ENCODE measurements at regions not wholly inside any gene's neighbourhood (a gene's known extent, or its start where the extent isn't known, plus 50 kb on each side); places are given as distances from the start of the nearest gene placed in this dataset.

- H3K27ac ChIP-seq = no peak overlapping the region
- no peaks in the 10 kb centered on the region for H3K79me2 ChIP-seq (ENCODE audit: insufficient read depth, low read depth)
- H4K20me1 ChIP-seq (ENCODE audit: insufficient read depth) = no peaks in the 10 kb centered on the region
- no peaks in the 10 kb centered on the region for H3K4me1 ChIP-seq (ENCODE audit: low read depth, poor library complexity, severe bottlenecking)
- H3K36me3 ChIP-seq (ENCODE audit: insufficient read depth) = no peaks in the 10 kb centered on the region
- no peak overlapping the region for H3K9ac ChIP-seq
- no peak overlapping the region for H2AFZ ChIP-seq (ENCODE audit: low read depth)
- TF ChIP-seq, protein P1, sequence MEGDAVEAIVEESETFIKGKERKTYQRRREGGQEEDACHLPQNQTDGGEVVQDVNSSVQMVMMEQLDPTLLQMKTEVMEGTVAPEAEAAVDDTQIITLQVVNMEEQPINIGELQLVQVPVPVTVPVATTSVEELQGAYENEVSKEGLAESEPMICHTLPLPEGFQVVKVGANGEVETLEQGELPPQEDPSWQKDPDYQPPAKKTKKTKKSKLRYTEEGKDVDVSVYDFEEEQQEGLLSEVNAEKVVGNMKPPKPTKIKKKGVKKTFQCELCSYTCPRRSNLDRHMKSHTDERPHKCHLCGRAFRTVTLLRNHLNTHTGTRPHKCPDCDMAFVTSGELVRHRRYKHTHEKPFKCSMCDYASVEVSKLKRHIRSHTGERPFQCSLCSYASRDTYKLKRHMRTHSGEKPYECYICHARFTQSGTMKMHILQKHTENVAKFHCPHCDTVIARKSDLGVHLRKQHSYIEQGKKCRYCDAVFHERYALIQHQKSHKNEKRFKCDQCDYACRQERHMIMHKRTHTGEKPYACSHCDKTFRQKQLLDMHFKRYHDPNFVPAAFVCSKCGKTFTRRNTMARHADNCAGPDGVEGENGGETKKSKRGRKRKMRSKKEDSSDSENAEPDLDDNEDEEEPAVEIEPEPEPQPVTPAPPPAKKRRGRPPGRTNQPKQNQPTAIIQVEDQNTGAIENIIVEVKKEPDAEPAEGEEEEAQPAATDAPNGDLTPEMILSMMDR (conservative IDR thresholded peaks at IDR 0.05; ENCODE audit: low read depth, low read length) = no peak
- no peak overlapping the region for H3K4me3 ChIP-seq (IDR thresholded peaks at IDR 0.05; ENCODE audit: insufficient read depth, low read depth, low read length)
- no peak overlapping the region for H3K4me2 ChIP-seq
- H3K27me3 ChIP-seq (ENCODE audit: insufficient read depth, low read depth) = no peaks in the 10 kb centered on the region
These were observed 357.4 kb upstream of the CDIN1 start for GRCh38 chr15:36221992-36222391.

- Histone ChIP-seq H3K79me2 (ENCODE audit: insufficient read depth, low read depth) (no peaks in the 10 kb centered on the region), H3K4me3 (IDR thresholded peaks at IDR 0.05; ENCODE audit: insufficient read depth, low read depth, low read length) (no peak overlapping the region), H3K4me2 (no peak overlapping the region), H3K27me3 (ENCODE audit: insufficient read depth, low read depth) (no peaks in the 10 kb centered on the region), H3K27ac (no peak overlapping the region), H4K20me1 (ENCODE audit: insufficient read depth) (no peaks in the 10 kb centered on the region), H3K9ac (no peak overlapping the region), H2AFZ (ENCODE audit: low read depth) (no peak overlapping the region), H3K4me1 (ENCODE audit: low read depth, poor library complexity, severe bottlenecking) (no peaks in the 10 kb centered on the region), H3K36me3 (ENCODE audit: insufficient read depth) (no peaks in the 10 kb centered on the region)
- TF ChIP-seq, protein P1 (conservative IDR thresholded peaks at IDR 0.05; ENCODE audit: low read depth, low read length) = no peak
These were observed 348.6 kb upstream of the CDIN1 start for GRCh38 chr15:36230776-36231175.

DNA sequence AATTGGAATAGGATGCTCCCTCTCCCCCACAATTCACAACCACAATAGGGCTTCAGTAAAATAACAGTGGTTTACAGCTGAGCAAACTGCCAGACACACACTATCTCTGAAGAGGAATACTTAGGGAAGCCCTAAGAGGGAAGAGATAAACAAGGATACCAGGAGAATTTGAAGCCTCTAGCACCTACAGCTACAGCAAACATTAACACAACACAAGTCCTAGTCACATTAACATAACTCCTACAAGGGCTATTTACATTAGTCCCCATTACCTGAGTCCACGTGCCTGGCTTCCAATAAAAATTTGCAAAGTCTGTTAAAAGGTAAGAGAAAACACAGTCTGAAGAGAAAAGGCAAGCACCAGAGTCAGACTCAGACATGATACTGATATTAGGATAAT, 346.9 kb upstream of the CDIN1 start:
- H3K27ac ChIP-seq = no peak overlapping the region
- no peaks in the 10 kb centered on the region for H4K20me1 ChIP-seq (ENCODE audit: insufficient read depth)
- H3K4me3 ChIP-seq (IDR thresholded peaks at IDR 0.05; ENCODE audit: insufficient read depth, low read depth, low read length) = no peak overlapping the region
- H3K4me2 ChIP-seq = no peak overlapping the region
- TF ChIP-seq, protein P1 (conservative IDR thresholded peaks at IDR 0.05; ENCODE audit: low read depth, low read length) = no peak
- no peak overlapping the region for H3K9ac ChIP-seq
- no peak overlapping the region for H2AFZ ChIP-seq (ENCODE audit: low read depth)
- H3K27me3 ChIP-seq (ENCODE audit: insufficient read depth, low read depth) = no peaks in the 10 kb centered on the region
- H3K36me3 ChIP-seq (ENCODE audit: insufficient read depth) = no peaks in the 10 kb centered on the region
- H3K4me1 ChIP-seq (ENCODE audit: low read depth, poor library complexity, severe bottlenecking) = no peaks in the 10 kb centered on the region
- H3K79me2 ChIP-seq (ENCODE audit: insufficient read depth, low read depth) = no peaks in the 10 kb centered on the region

DNA sequence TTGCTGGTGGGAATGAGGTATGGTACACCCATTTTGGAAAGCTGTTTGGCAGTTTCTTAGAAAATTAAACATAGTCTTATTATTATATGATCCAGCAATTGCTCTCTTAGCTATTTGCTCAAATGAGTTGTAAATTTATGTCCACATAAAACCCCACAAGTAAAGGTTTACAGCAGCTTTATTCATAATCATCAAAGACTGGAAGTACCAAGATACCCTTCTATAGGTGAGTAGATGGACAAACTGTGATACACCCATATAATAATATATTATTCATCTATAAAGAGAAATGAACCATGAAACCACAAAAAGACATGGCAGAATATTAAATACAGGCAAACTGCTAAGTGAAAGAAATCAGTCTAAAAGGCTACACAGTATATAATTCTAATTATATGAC, 344.7 kb upstream of the CDIN1 start:
- TF ChIP-seq, protein P1 (conservative IDR thresholded peaks at IDR 0.05; ENCODE audit: low read depth, low read length) = no peak
- Histone ChIP-seq H3K79me2 (ENCODE audit: insufficient read depth, low read depth) (no peaks in the 10 kb centered on the region), H3K36me3 (ENCODE audit: insufficient read depth) (no peaks in the 10 kb centered on the region), H3K4me2 (no peak overlapping the region), H3K27ac (no peak overlapping the region), H3K9ac (no peak overlapping the region), H4K20me1 (ENCODE audit: insufficient read depth) (no peaks in the 10 kb centered on the region), H3K4me1 (ENCODE audit: low read depth, poor library complexity, severe bottlenecking) (no peaks in the 10 kb centered on the region), H3K27me3 (ENCODE audit: insufficient read depth, low read depth) (no peaks in the 10 kb centered on the region), H3K4me3 (IDR thresholded peaks at IDR 0.05; ENCODE audit: insufficient read depth, low read depth, low read length) (no peak overlapping the region), H2AFZ (ENCODE audit: low read depth) (no peak overlapping the region)

All from KMS-11 (cell line).